ENCODE measurements at regions not wholly inside any gene's neighbourhood (a gene's known extent, or its start where the extent isn't known, plus 50 kb on each side); places are given as distances from the start of the nearest gene placed in this dataset.

DNA sequence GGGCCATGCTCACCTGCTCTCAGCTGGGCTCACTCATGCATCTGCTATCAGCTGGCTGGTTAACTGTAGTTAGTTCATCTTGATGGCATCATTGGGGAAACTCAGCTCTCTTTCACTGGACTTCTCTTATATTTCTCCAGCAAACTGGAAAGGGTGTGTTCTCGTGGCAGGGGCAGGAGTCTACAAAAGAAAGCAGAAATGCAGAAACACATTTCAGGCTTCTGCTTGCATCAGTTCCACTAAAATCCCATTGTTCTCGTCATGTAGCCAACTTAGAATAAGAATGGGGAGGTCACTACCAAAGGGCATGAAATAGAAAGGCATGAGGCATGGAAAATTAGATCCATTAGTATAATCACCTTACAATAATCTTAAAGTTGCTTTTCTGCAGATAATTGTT, 207.3 kb downstream of the NRIP1 start:
- Histone ChIP-seq H3K4me3 (ENCODE audit: low read length in 3 of 3) (no peak overlapping the region), H3K27me3 (ENCODE audit: control insufficient read depth, insufficient read depth, low read length) (no peaks in the 10 kb centered on the region), H3K36me3 (ENCODE audit: control insufficient read depth in 2 of 3, insufficient read depth in 3 of 3, low read length in 3 of 3) (no peaks in the 10 kb centered on the region), H3K9me3 (ENCODE audit: control insufficient read depth in 2 of 3, insufficient read depth in 1 of 3, low read length in 3 of 3) (no peaks in the 10 kb centered on the region), H3K9ac (ENCODE audit: low read length in 3 of 3) (no peak overlapping the region), H3K4me1 (ENCODE audit: control insufficient read depth in 2 of 3, insufficient read depth in 2 of 3, low read depth in 1 of 3, low read length in 3 of 3) (no peaks in the 10 kb centered on the region), H3K27ac (ENCODE audit: low read depth in 2 of 2, low read length in 2 of 2) (no peak overlapping the region)
- intact Hi-C loops (cut with DNase I): no loop called here
- TF ChIP-seq, protein P1, sequence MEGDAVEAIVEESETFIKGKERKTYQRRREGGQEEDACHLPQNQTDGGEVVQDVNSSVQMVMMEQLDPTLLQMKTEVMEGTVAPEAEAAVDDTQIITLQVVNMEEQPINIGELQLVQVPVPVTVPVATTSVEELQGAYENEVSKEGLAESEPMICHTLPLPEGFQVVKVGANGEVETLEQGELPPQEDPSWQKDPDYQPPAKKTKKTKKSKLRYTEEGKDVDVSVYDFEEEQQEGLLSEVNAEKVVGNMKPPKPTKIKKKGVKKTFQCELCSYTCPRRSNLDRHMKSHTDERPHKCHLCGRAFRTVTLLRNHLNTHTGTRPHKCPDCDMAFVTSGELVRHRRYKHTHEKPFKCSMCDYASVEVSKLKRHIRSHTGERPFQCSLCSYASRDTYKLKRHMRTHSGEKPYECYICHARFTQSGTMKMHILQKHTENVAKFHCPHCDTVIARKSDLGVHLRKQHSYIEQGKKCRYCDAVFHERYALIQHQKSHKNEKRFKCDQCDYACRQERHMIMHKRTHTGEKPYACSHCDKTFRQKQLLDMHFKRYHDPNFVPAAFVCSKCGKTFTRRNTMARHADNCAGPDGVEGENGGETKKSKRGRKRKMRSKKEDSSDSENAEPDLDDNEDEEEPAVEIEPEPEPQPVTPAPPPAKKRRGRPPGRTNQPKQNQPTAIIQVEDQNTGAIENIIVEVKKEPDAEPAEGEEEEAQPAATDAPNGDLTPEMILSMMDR (IDR thresholded peaks at IDR 0.05; ENCODE audit: borderline replicate concordance, extremely low read depth, insufficient read depth): no peak
- no peak for DNase-seq
- FAIRE-seq: no peak

GRCh38 chr21:14850394-14850793, 214.4 kb downstream of the NRIP1 start:
- Histone ChIP-seq H3K27me3 (ENCODE audit: control insufficient read depth, insufficient read depth, low read length) (no peaks in the 10 kb centered on the region), H3K9me3 (ENCODE audit: control insufficient read depth in 2 of 3, insufficient read depth in 1 of 3, low read length in 3 of 3) (peaks cover 0 to 2% (median 0%) of the 10 kb centered on the region in 3 donors), H3K4me1 (ENCODE audit: control insufficient read depth in 2 of 3, insufficient read depth in 2 of 3, low read depth in 1 of 3, low read length in 3 of 3) (no peaks in the 10 kb centered on the region), H3K9ac (ENCODE audit: low read length in 3 of 3) (no peak overlapping the region), H3K4me3 (ENCODE audit: low read length in 3 of 3) (no peak overlapping the region), H3K27ac (ENCODE audit: low read depth in 2 of 2, low read length in 2 of 2) (no peak overlapping the region), H3K36me3 (ENCODE audit: control insufficient read depth in 2 of 3, insufficient read depth in 3 of 3, low read length in 3 of 3) (no peaks in the 10 kb centered on the region)
- intact Hi-C loops (cut with DNase I): no loop called here
- FAIRE-seq: no peak
- DNase-seq: no peak
- TF ChIP-seq, protein P1 (IDR thresholded peaks at IDR 0.05; ENCODE audit: borderline replicate concordance, extremely low read depth, insufficient read depth): no peak

- FAIRE-seq: no peak
- TF ChIP-seq, protein P1 (IDR thresholded peaks at IDR 0.05; ENCODE audit: borderline replicate concordance, extremely low read depth, insufficient read depth): no peak
Observed at GRCh38 chr21:14846621-14847020, 218.2 kb downstream of the NRIP1 start.

GRCh38 chr21:14844001-14844400, 220.8 kb downstream of the NRIP1 start:
- Histone ChIP-seq H3K27ac (ENCODE audit: low read depth in 2 of 2, low read length in 2 of 2) (no peak overlapping the region), H3K27me3 (ENCODE audit: control insufficient read depth, insufficient read depth, low read length) (no peaks in the 10 kb centered on the region), H3K4me1 (ENCODE audit: control insufficient read depth in 2 of 3, insufficient read depth in 2 of 3, low read depth in 1 of 3, low read length in 3 of 3) (no peaks in the 10 kb centered on the region), H3K9me3 (ENCODE audit: control insufficient read depth in 2 of 3, insufficient read depth in 1 of 3, low read length in 3 of 3) (peaks cover 0 to 2% (median 0%) of the 10 kb centered on the region in 3 donors), H3K4me3 (ENCODE audit: low read length in 3 of 3) (no peak overlapping the region), H3K9ac (ENCODE audit: low read length in 3 of 3) (no peak overlapping the region), H3K36me3 (ENCODE audit: control insufficient read depth in 2 of 3, insufficient read depth in 3 of 3, low read length in 3 of 3) (no peaks in the 10 kb centered on the region)
- no peak for DNase-seq
- intact Hi-C loops (cut with DNase I): no loop called here
- FAIRE-seq: no peak
- TF ChIP-seq, protein P1 (IDR thresholded peaks at IDR 0.05; ENCODE audit: borderline replicate concordance, extremely low read depth, insufficient read depth): no peak

More at GRCh38 chr21:14846621-14847020, 218.2 kb downstream of the NRIP1 start:
- DNase-seq: no peak
- H3K4me3 ChIP-seq (ENCODE audit: low read length in 3 of 3): no peak overlapping the region
- H3K27me3 ChIP-seq (ENCODE audit: control insufficient read depth, insufficient read depth, low read length): no peaks in the 10 kb centered on the region
- intact Hi-C loops (cut with DNase I): no loop called here
- no peak overlapping the region for H3K27ac ChIP-seq (ENCODE audit: low read depth in 2 of 2, low read length in 2 of 2)
- H3K9me3 ChIP-seq (ENCODE audit: control insufficient read depth in 2 of 3, insufficient read depth in 1 of 3, low read length in 3 of 3): peaks cover 0 to 2% (median 0%) of the 10 kb centered on the region in 3 donors
- no peaks in the 10 kb centered on the region for H3K36me3 ChIP-seq (ENCODE audit: control insufficient read depth in 2 of 3, insufficient read depth in 3 of 3, low read length in 3 of 3)
- no peaks in the 10 kb centered on the region for H3K4me1 ChIP-seq (ENCODE audit: control insufficient read depth in 2 of 3, insufficient read depth in 2 of 3, low read depth in 1 of 3, low read length in 3 of 3)
- no peak overlapping the region for H3K9ac ChIP-seq (ENCODE audit: low read length in 3 of 3)

Data from kidney (tissue), 13 donors.